Islet precursor cell (in vitro differentiated cells): ENCODE measurements at regions not wholly inside any gene's neighbourhood (a gene's known extent, or its start where the extent isn't known, plus 50 kb on each side); places are given as distances from the start of the nearest gene placed in this dataset.

Experiments
- DNase-seq: peaks from one replicate; pipeline ENCODE4 v3.0.0-alpha.2; 2018

DNA sequence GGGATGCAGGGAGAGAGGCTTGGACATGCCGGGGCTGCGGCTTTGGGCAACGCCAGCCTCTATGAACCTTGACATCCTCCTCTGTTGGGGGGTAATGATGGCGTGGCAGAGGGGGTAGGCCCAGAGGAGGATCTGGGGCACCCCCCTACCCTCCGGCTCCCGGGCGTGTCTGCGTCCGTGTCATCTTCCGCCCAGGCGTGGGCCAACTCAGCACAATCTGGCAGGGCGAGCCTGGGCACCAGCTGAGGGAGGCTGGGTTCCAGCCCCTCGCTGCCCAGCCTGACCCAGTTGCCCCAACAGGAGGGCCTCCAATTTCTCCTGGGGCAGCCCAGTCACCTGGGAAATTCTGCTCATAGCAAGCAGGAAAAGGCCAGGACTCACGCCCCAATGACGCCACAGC, 62.9 kb upstream of the IL17B start:
- DNase-seq = no peak

DNA sequence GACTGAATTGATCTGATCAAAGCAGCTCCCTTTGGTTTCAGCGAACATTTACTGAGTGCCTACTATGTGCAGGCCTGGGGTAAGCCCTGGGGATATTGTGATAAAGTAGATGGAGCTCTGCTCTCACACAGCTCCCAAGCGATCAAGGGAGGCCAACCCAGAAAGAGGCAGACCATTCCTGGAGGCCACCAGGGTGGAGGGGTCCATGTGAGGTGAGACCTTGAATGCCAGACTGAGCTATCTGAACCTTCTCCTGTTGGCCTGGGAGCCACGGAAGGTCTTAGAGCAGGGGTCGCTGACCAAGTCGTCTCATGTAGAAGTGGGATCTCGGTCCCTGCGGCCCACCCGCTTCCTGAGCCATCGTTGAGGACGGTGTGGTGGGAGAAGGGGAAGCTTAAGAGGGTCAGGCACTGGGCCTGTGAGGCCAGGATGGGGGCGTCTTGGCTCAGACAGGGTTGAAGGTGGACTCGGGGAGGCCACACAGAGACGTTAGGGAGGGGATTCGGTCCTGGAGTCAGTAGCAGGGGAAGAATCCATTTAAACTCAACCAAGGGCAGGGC, 62.2 kb upstream of the IL17B start:
- no peak for DNase-seq

DNA sequence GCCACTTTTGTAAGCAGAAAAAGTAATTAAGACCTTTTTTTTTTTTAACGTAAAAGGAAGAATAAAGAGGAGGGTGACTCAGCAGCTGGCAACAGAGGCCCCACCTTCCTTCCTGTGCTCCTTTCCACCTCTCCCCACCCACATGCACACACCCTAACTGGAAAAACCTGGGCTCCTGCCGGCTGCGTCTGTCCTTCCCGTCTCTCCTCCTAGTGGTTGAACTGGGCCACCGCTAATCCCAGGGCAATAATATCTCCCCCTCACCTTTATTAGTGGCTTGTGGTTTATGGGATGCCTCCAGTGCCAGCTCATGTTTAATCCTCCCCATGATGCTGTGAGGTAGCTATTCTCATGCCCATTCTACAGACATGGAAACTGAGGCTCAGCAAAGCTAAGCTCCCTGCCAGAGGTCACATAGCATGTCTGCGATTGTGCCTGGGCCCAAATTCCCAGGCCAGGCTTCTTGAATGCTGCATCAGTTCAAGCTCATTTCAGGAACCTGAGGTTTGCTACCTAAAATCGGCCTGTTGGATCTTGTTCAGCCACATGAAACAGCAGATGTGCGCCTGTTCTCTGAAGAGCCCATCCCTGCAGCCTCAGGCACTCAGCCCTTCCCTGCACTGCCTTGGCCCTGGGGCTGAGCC, 60.9 kb upstream of the IL17B start:
- DNase-seq = peak; percentile 96

DNA sequence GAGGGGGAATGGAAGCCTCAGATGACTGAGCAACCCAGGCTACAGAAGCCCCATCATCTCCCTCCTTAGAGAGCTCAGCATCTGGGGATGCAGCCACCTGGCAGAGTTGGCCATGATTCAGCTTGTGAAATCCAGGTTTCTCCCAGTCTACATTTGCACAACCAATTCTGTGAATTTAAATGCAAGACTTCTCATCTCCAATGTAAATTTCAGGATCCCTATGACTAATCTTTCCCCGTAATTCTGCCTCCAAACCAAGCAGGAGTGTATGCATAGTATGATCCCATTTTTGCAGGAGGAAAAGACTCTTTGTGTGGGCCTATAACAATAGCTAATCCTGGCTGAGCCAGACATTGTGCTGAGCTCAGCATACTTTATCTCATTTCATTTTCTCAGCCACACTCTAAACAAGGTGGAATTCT, 59.6 kb upstream of the IL17B start:
- no peak for DNase-seq

DNA sequence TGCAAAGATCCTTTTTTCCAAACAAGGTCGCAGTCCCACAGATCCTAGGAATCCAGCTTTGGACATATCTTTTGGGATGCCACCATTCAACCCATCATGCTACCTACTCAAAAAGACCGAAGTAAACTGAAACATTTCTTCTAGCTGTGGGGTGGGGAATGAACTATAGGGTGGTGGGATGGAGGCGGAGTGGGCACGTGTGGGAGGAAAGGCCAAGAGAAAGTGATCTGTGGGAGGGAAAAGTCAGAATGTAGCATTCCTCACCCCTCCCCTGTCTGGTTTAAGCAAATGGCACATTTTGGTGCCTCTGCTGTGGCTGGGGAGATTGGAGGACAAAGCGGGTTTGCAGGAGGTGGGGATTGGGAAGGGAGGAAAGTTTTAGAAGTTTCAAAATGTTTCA, 59.2 kb upstream of the IL17B start:
- DNase-seq = no peak

- no peak for DNase-seq
Measured at GRCh38 chr5:149437391-149438040, 58.4 kb upstream of the IL17B start.

DNA sequence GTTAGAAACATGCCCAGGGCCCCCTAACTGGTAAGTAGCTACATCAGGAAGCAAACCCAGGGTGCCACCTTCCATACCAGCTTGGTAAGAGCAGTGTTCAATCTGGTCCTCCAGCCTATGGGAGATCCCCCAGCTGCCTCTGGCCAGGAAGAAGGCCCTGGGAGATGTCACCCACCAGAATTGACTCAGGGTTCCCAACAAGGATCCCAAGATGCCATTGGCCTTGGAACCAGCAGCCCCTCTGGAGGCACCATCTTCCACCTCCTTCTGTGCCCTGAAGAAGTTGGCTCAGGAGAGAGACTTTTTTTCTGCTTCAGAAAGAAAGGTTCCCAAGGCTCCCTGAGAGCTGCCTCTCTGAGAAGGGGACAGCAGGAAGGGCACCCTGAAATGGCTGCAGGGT, 56.6 kb upstream of the IL17B start:
- DNase-seq = no peak

DNA sequence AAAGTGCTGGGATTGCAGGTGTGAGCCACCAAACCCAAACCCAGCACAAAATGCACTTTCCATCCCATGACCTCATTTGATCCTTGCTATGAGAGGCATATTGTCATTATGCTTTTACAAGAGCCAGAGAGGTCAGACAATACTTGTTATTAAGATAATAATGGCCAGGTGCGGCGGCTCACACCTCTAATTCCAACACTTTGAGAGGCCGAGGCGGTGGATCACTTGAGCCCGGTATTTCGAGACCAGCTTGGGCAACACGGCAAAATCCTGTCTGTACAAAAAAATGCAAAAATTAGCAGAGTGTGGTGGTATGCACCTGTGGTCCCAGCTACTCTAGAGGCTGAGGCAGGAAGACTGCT, 55.9 kb upstream of the IL17B start:
- DNase-seq = no peak

DNA sequence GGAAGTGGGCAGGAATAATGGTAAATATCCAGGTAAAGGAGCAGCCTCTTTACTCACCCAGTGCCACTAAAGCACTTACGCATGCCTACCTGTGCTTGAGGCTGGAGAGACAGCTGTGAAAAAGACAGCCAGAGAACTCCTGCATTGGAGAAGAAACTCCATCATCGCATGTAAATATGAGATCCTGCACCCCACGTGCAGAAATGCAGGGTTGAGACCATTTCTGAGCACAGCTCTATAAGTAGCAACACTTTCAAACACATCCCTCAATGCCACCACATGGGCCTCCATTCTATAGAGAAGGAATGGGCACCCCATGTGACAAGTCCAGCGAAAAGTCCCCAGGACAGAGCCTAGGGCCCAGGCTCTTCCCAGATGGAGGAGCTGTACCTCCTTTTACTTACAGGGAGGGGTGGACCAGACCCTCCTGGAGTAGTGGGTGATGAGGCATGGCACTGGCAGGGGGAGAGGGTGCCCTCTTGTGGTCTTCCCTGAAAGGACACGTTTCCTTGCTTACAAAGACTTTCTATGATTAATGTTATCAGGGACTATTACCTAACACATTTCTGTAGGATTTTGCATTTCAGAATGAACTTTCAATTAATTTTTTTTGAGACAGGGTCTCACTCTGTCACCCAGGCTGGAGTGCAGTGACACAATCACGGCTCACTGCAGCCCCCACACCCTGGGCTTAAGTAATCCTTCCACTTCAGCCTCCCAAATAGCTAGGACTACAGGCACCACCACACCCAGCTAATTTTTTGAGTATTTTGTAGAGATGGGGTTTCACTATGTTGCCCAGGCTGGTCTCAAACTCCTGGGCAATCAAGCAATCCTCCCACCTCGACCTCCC, 55.3 kb upstream of the IL17B start:
- DNase-seq = peak; percentile 80

DNA sequence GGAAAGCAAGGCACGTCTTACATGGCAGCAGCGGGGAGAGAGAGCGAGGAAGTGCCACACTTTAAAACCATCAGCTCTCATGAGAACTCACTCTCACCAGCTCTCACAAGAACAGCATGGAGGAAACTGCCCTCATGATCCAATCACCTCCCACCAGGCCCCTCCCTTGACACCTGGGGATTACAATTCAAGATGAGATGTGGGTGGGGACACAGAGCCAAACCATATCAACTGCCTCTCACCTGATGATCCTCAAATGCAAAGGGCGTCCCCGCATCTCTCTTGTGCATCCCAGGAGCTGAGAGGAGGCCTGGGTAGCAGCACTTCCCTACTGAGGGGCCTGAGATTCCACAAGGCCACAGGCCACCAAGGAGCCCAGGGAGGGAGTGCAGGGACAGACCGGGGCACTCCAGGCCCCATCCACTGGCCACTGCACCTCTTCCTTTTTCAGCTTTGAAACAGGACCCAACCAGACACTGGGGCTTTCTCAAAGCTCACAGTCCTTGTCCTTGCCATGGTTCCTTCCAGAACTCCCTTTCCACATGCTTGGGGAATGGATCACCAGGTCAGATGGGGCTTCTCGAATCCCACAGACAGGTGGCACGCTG, 54.5 kb upstream of the IL17B start:
- no peak for DNase-seq

GRCh38 chr5:149432911-149433401, 53.9 kb upstream of the IL17B start:
- DNase-seq = no peak

GRCh38 chr5:149432376-149432775, 53.3 kb upstream of the IL17B start:
- no peak for DNase-seq

- peak; percentile 70 for DNase-seq
Measured at GRCh38 chr5:149429839-149430721, 51.0 kb upstream of the IL17B start.
